Right ventricle myocardium inferior (tissue), 1 donor: ENCODE measurements at regions not wholly inside any gene's neighbourhood (a gene's known extent, or its start where the extent isn't known, plus 50 kb on each side); places are given as distances from the start of the nearest gene placed in this dataset.

ENCODE experiments used
- ATAC-seq: fragments of 200-7000 bp; cut with Tn5 transposase; one replicate; pipeline ENCODE4 v1.9.1; 2020; ENCODE audit warnings: mild to moderate bottlenecking, moderate library complexity
- DNase-seq: peaks from one replicate; pipeline ENCODE4 v3.0.0; 2021; ENCODE audit errors: missing footprints
- intact Hi-C: fragments of 100-400 bp; cut with DNase I; formaldehyde crosslinking; loops from one replicate; pipeline ENCODE4 v1.11.0; 2022
- donor health status: DM: no; HTN: yes; CAD: no; lungs with severe emphysema.

GRCh38 chr16:64590513-64590912 is 531.4 kb downstream of the CDH11 start:
- no peak for DNase-seq
- intact Hi-C loops: no loop called here
- no peak for ATAC-seq

DNA sequence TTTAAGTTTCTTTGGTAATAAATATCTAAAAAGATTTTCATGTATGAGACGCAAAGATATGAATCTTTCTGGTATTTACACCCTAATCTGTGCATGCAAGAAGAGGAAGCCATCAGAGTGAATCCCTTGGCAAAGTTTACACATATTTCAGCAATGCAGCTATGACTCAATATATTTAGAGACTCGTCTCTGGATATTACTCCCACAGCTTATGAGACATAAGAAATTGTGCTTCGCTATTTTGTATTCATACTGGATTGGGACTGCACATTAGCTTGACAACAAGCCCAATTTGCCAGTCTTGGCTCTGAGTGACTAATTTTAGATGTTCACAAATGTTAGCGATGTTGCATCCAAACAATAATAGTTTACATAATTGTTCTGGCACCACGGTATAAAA is 532.0 kb downstream of the CDH11 start:
- intact Hi-C loops: no loop called here
- no peak for DNase-seq
- ATAC-seq: no peak

DNA sequence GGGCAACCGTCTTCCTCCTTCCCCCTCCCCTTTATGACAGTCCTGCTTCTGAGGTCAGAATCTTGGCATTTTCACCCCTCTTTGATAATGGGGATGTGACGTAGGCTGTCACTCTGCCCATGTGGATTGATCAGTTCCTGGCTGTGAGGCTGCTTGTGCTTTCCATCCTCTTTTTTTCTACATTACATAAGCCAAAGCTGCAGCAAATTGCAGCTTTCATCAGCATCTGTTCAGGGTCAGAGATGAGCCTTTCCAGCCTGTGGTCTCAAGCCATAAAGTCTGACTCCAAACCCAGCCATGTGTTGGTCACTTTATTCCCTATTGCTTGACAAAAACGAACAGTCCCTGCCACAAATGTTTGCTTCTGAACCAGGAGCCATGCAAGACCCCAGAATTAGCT is 535.1 kb downstream of the CDH11 start:
- DNase-seq: no peak
- no peak for ATAC-seq
- intact Hi-C loops: no loop called here

DNA sequence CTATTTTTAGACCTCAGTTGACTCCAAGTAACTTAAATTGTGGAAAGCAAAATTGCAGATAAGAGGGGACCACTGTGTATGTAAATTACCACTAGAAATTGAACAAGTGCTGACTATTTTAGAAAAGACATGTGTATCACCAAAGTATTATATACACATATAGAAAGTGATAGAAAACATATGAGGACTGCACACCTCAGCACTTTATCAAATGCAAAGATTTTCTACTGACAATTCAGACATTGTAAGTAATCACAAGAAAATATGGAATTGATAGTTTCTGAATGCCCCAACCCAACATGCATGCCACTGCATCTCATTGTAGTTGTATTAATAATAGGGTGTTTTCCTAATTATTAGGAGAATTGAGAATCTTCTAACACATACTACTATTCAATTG is 536.5 kb downstream of the CDH11 start:
- ATAC-seq: no peak
- DNase-seq: no peak
- intact Hi-C loops: no loop called here

DNA sequence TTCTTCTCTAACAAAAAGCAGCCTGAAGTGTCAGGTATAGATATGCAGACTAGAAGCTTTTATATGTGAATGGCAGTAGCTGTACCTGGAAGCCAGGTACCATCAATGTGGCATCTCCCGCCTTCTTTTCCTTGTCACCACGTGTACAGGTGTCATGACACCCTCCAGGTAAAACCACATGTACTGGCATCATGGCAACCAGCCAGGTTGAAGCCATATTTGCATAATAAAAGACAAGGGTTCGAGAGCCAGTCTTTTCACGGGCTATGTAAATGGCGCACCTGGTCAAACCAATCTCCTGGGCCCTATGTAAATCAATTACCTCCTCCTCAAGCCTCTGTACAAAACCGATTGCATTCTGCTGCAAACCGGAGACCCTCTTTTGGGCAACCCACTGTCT is 541.3 kb downstream of the CDH11 start:
- ATAC-seq (no peak), DNase-seq (no peak)
- intact Hi-C loops: no loop called here

- DNase-seq (no peak), ATAC-seq (no peak)
- intact Hi-C loops: no loop called here
Observed at GRCh38 chr16:64579712-64580111, 542.2 kb downstream of the CDH11 start.

- no peak for DNase-seq
- intact Hi-C loops: no loop called here
- no peak for ATAC-seq
Observed at GRCh38 chr16:64545768-64546167, 576.1 kb downstream of the CDH11 start.

GRCh38 chr16:64544859-64545258 is 577.0 kb downstream of the CDH11 start:
- ATAC-seq (no peak), DNase-seq (no peak)
- intact Hi-C loops: no loop called here

DNA sequence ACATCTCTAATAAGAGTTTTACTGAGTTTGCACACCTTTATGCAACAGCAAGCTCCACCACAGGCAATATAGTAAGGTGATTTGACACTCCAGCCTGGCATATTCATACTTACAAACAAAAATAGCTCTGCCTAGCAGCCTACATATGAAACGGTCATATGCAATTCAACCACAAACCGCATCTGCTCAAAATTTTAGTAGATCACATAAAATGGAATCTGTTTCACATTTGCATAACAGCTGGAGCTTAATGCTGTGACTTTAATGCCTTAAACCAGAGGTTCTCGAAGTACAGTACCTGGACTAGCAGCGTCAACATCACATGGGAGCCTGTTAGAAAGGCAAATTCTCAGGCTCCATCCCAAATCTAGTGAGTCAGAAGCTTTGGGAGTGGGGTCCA is 578.4 kb downstream of the CDH11 start:
- DNase-seq: no peak
- no peak for ATAC-seq
- intact Hi-C loops: no loop called here

DNA sequence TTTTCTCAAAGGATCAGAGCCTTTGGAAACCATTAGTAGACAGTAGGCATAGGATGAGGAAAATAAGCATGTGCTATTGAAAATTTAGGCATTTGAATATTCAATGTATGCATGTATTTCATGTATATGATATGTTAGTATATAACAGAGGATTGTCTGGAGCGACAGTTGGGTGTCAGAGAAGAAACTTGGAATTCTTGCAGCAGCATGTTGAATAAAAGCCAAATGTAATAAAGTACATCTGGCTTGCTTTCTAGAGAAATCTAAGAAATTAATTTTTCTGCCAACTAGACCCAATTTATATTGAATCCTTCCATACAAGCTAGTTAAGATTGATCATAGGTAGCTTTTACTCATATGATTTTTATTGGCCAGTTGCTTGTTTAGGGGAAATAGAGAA is 578.8 kb downstream of the CDH11 start:
- no peak for ATAC-seq
- intact Hi-C loops: no loop called here
- no peak for DNase-seq

DNA sequence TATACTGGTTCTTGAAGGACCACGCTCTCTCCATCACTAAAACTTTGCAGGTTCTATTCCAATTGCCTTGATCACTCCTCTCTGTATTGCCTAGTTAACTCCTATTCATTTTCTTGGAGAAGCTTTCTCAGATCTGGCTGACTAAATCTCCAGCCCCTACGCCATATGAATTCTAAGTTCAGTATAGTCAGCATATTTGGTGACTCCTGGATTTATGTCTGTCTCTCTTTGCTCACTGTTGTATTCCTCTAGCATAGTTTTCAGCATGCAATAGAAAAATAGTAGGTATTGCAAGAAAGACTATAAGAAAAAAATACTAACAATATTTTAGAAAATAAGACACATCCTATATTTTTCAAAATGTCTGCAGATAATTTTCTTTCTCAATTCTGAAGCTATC is 579.7 kb downstream of the CDH11 start:
- intact Hi-C loops: no loop called here
- DNase-seq (no peak), ATAC-seq (no peak)

DNA sequence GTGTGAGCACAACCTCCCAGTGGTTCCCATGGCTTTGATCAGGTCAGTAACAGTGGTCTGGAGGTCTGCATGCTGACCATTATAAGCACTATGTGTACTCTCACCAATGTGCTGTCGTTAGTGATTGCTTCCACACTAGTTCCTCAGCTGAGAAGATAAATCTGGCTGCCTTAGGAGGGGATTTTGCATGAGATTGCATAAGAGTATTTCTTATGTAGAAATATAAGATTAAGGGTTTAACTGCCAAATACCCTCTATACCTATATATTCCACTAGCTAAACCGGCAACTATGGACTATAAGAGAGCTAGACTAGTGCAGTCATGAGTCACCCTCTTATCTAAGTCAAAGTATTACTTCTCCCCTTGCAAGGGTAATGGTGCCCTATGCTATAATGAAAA is 580.2 kb downstream of the CDH11 start:
- DNase-seq (no peak), ATAC-seq (no peak)
- intact Hi-C loops: no loop called here

GRCh38 chr16:64540434-64540833 is 581.4 kb downstream of the CDH11 start:
- ATAC-seq: no peak
- DNase-seq: no peak
- intact Hi-C loops: no loop called here

DNA sequence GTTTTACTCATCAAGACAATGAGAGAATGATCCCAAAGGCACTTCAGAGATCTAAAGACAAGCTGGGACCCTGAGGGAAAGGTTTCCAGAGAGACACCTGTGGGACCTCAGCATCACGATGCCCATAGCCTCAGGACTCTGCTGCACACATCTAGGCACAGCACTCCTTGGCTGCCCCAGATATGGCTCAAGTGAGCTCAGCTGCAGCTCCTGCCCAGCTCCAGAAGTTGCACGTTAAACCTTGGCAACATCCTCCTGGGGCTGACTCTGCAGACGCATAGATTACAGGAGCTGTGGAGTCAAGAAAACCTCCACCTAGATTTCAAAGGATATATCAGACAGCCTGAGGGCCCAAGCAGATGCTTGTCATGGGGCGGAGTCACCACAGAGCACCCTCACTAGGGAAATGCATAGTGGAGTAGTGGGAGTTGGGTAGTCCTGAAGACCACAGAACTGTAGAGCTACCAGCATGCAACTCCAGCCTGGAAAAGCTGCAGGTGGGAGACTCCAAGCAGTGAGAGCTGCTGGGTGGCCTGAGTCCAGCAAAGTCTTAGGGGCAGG is 582.0 kb downstream of the CDH11 start:
- DNase-seq: no peak
- intact Hi-C loops: no loop called here
- ATAC-seq: no peak

DNA sequence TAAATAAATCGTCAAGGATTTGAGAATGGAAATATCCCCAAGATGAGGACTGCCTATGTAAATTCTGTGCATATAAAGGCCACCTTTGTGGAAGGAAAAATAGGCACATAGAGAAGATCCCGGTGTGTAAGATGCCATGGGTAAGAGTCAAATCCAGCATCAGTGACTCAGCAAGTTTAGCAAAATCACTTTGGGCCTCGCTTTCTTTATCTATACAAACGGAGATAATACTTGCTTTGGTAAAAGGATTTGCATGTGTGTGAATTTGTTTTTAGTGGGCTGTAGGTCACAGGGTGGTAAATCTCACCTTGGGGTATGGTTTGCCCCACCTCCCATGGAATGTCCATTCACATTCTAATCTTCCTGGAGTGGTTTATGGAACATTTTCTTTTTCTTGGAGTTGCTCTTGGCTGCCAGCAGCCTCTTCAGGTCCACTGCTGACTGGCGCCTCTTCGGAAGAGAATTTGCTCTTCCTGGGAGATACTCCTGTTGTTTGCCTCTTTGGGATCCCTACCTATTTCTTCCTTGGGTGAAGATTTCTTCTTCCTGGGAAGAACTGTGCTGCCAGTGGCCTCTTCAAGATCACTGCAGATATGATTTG is 587.6 kb downstream of the CDH11 start:
- intact Hi-C loops: no loop called here
- DNase-seq (no peak), ATAC-seq (no peak)

GRCh38 chr16:64532691-64533090 is 589.2 kb downstream of the CDH11 start:
- no peak for DNase-seq
- ATAC-seq: no peak
- intact Hi-C loops: no loop called here

GRCh38 chr16:64532117-64532516 is 589.7 kb downstream of the CDH11 start:
- intact Hi-C loops: no loop called here
- no peak for DNase-seq
- ATAC-seq: no peak

- DNase-seq: no peak
- no peak for ATAC-seq
- intact Hi-C loops: no loop called here
Observed at GRCh38 chr16:64531401-64531800, 590.5 kb downstream of the CDH11 start.

- intact Hi-C loops: no loop called here
- no peak for DNase-seq
- no peak for ATAC-seq
Observed at GRCh38 chr16:64522548-64522947, 599.3 kb downstream of the CDH11 start.

DNA sequence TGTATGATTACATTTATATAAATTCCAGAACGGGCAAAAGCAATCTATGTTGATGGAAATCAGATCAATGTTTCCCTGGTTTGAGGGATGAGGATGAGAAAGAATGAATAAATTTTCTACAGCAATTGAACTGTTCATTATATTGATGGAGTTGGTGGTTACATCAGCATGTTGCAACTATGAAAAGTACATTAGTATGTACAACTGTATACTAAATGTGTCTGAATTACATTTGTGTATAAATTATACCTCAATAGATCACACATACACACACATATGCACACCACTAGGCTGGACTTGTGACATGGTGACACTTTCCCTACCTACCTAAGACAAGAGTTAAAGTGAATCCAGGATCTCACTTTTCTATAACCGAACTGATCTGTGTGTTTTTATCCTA is 608.0 kb downstream of the CDH11 start:
- intact Hi-C loops: no loop called here
- DNase-seq (no peak), ATAC-seq (no peak)

DNA sequence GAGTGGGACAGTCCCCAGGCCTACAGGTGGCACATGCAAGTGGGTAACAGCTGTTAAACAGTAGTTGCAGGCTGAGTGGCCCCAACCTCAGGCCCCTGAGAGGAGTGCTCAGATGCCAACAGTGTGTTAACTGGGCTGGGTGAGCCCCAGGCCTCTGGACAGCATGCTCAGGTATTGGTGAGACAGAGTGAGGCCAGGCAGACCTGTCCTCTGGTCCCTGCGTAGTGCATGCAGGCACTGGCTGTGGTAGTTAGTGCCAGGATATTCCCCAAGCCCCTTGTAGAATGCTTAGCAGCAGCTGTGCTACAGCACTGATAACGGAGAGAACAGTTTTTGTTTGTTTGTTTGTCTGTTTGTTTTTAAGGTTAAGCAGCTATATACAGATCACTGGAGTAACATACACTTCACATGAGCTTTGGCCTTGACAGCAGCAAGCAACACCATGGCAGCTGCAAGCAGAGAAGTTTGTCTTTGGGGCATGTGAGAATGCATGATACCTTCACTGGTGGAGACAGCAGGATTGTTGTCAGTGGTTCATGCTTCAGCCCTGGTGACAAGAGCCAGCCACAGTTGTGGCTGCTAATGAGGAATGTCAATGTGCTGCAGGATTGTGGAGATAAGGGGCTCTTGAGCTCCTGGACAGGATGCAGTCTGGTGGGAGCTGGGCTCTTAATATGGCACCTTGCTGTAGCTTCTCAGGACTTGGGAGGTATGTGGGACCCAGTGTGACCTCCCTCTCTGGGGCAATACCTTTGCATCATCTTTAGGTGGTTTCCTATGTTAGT is 614.4 kb downstream of the CDH11 start:
- DNase-seq (no peak), ATAC-seq (peak; percentile 77)
- intact Hi-C loops: no loop called here
